ENCODE measurements at regions not wholly inside any gene's neighbourhood (a gene's known extent, or its start where the extent isn't known, plus 50 kb on each side); places are given as distances from the start of the nearest gene placed in this dataset.

- no peak for DNase-seq
These were observed 71.0 kb upstream of the PLPP4 start for GRCh38 chr10:120385992-120386391.

DNA sequence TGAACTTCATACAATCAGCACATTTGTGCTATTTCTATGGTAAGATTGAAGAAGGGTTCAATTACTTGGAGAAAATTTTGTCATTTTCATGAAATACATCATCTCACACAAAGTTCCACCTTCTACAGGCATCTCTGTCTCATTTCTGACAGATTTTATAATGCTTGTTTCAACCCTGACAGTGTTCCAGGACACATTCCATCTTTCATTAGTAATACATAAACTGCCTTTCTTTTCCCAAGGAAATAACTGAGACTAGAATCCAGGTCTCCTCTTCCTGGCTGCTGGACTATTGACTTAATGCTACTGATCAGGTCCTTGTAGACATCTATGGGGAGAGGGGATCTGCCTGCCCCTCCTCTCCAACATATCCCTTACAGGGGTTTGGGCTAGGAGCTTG is 70.1 kb upstream of the PLPP4 start:
- DNase-seq = no peak

GRCh38 chr10:120387326-120387725 is 69.7 kb upstream of the PLPP4 start:
- no peak for DNase-seq

GRCh38 chr10:120392245-120392644 is 64.8 kb upstream of the PLPP4 start:
- DNase-seq = no peak

DNA sequence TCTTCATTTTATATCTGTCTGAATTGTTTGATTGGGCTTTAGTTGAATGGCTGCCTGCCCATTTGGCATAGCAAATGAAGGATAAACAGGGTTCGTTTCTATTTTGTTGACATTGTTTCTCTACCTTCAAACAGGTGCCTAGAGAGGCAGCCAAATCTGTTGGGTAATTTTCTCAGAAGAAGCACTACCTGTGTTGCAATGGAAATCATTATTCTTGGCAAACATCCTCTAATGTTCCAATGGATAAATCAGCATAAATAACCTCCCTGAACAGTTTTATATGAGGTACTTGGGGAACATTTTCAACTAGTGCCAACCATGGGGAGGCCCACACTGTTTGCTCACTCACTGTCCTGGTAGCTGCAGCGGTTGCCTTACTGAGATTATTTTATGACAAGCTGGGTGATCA is 64.4 kb upstream of the PLPP4 start:
- DNase-seq = no peak

DNA sequence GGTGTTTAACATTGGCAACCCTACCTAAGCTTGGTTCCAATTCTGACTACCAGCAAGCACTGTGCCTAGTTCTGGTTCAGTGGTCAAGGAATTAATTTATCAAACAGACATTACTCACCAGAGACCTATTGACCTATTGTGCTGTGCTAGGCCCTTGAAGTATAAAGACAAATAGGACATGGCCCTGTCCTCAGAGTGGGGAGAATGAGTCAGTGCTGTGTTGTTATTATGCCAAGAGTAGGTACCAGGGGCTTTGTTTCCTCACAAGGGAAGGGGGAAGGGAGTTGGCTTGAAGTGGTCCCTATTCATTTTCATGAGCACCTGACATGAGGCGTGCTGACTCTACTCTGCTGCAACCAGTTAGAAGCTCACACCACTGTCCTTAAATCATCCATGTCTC is 62.6 kb upstream of the PLPP4 start:
- no peak for DNase-seq

- DNase-seq = no peak
These were observed 60.8 kb upstream of the PLPP4 start for GRCh38 chr10:120396228-120396627.

DNA sequence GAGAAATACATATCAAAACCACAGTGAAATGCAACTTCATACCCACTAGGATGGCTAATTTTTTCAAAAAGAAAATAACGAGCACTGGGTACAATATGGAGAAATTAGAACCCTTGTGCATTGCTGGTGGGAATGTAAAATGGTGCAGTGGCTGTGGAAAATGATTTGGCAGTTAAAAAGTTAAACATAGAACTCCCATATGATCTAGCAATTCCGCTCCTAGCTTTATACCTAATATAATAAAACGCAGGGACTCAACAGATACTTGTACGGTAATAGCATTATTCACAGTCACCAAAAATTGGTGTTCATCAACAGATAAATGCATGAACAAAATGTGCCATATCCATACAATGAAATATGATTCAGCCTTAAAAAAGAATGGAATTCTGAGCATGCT is 58.8 kb upstream of the PLPP4 start:
- no peak for DNase-seq

GRCh38 chr10:120400601-120401000 is 56.4 kb upstream of the PLPP4 start:
- DNase-seq = no peak

- DNase-seq = no peak
These were observed 54.8 kb upstream of the PLPP4 start for GRCh38 chr10:120402147-120402766.

DNA sequence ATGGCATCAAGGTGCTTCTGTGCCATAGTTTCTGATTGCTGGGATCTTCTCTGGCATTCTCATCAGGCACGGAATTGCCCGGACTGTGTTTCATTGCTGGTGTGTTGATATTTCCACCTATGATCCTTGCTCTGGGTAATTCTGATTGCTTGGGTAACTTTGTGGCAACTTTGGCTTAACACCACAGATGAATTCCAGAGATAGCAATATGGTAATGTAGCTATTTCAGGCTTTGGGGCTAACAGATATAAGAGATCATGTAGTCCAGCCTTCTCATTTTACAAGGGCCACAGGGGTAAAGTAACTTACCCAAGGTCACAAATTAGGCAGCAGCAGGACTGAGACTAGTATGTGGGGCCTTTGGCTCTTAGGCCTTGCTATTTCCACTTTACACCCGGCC is 53.9 kb upstream of the PLPP4 start:
- no peak for DNase-seq

- DNase-seq = no peak
These were observed 50.7 kb upstream of the PLPP4 start for GRCh38 chr10:120406376-120406775.
